K562 (cell line): ENCODE measurements at regions not wholly inside any gene's neighbourhood (a gene's known extent, or its start where the extent isn't known, plus 50 kb on each side); places are given as distances from the start of the nearest gene placed in this dataset.

Source experiments
- ATAC-seq: fragments of 200-7000 bp; cut with Tn5 transposase; 3 replicates; pipeline ENCODE4 v1.9.1; 2020; ENCODE audit warnings: moderate library complexity
- BruUV-seq: library from RNA; stranded (reverse); fragments of 400-500 nt; replicated peaks from 2 replicates; lab custom pipeline; 2021; lab: Mats Ljungman, UMichigan
- CTCF ChIA-PET: fragments of 300-600 bp; formaldehyde crosslinking; extraction: SDS; loops from one replicate; lab custom pipeline; 2021; ENCODE audit warnings: low intra/inter-chr PET ratio; lab: Yijun Ruan, JAX
- POLR2A ChIA-PET: fragments of 300-600, 350-650 bp; sonication (Branson Sonifier 250); formaldehyde crosslinking; extraction: SDS; loops from one replicate; lab custom pipeline; 2021; ENCODE audit warnings: antibody characterized with exemption, inconsistent platforms; lab: Yijun Ruan, JAX
- DNase-seq, 4 experiments: peaks; one replicate each; pipeline versions ENCODE4 v3.0.0 to v3.0.0-alpha.2; 2011 to 2018; ENCODE audit warnings: low spot score in 3 of 4, mixed read lengths in 3 of 4; ENCODE audit errors: extremely low read depth in 1 of 4
- FAIRE-seq: peaks from 2 replicates; lab custom pipeline; 2011; peaks lifted over from hg19 to GRCh38; lab: Jason Lieb, UNC
- H2AFZ ChIP-seq: 2 replicates; pipeline ENCODE4 v1.6.0; 2011; ENCODE audit warnings: low read depth, low read length, control low read depth, inconsistent platforms
- H3K27ac ChIP-seq: fragments of 200-600 bp; 3 replicates; pipeline ENCODE4 v1.8.0; 2011; ENCODE audit warnings: low read depth, mild to moderate bottlenecking, control low read depth, inconsistent platforms, low read length, moderate library complexity, mixed read lengths; ENCODE audit errors: extremely low read depth
- H3K27me3 ChIP-seq, 2 experiments: fragments of 300-600 bp in 1 of 2; 2 replicates in 1 of 2; 3 replicates in 1 of 2; pipeline versions ENCODE4 v1.6.0 to v1.8.0; 2011; ENCODE audit warnings: inconsistent platforms in 2 of 2, low read length in 2 of 2, mild to moderate bottlenecking in 1 of 2, mixed read lengths in 1 of 2, moderate library complexity in 1 of 2; ENCODE audit not compliant: control insufficient read depth in 2 of 2, insufficient read depth in 2 of 2
- H3K36me3 ChIP-seq: fragments of 300-600 bp; 3 replicates; pipeline ENCODE4 v1.8.0; 2011; ENCODE audit warnings: mild to moderate bottlenecking, low read length, inconsistent platforms; ENCODE audit not compliant: control insufficient read depth, insufficient read depth
- H3K4me1 ChIP-seq, 2 experiments: fragments of 200-600 bp in 1 of 2; replicated peaks in 1 of 2; 2 replicates in 1 of 2; 3 replicates in 1 of 2; pipeline versions ENCODE4 v1.5.1 to v1.8.0; 2011; ENCODE audit warnings: inconsistent platforms in 2 of 2, low read length in 2 of 2, mild to moderate bottlenecking in 1 of 2, mixed read lengths in 1 of 2, moderate library complexity in 1 of 2; ENCODE audit not compliant: control insufficient read depth in 2 of 2, insufficient read depth in 2 of 2
- H3K4me2 ChIP-seq: 2 replicates; pipeline ENCODE4 v1.6.1; 2011; ENCODE audit warnings: low read length, control low read depth, inconsistent platforms, mixed read lengths; ENCODE audit not compliant: insufficient read depth
- H3K4me3 ChIP-seq: fragments of 200-600 bp; sonication (generic), shearing (Covaris generic); 2 replicates; pipeline ENCODE4 v1.5.1; 2016; ENCODE audit warnings: control low read depth, inconsistent platforms
- H3K79me2 ChIP-seq: fragments of 200-600 bp; 3 replicates; pipeline ENCODE4 v1.8.0; 2011; ENCODE audit warnings: low read length, inconsistent platforms; ENCODE audit not compliant: control insufficient read depth, insufficient read depth
- H3K9ac ChIP-seq, 2 experiments: 2 replicates each; pipeline versions ENCODE4 v1.6.0 to v1.6.1; 2011; ENCODE audit warnings: low read depth in 2 of 2, low read length in 2 of 2, control low read depth in 1 of 2, inconsistent platforms in 1 of 2, mild to moderate bottlenecking in 1 of 2, mixed read lengths in 1 of 2; ENCODE audit not compliant: insufficient read depth in 1 of 2
- H3K9me1 ChIP-seq: one replicate; pipeline ENCODE4 v1.6.0; 2011; ENCODE audit warnings: inconsistent platforms, mild to moderate bottlenecking, low read length, moderate library complexity; ENCODE audit not compliant: control insufficient read depth, insufficient read depth
- H3K9me3 ChIP-seq: replicated peaks from 2 replicates; pipeline ENCODE4 v1.5.1; 2011; ENCODE audit warnings: low read depth, low read length, inconsistent platforms; ENCODE audit not compliant: control insufficient read depth, insufficient read depth
- H4K20me1 ChIP-seq: replicated peaks from 2 replicates; pipeline ENCODE4 v1.6.1; 2011; ENCODE audit warnings: low read length, inconsistent platforms, mixed read lengths; ENCODE audit not compliant: control insufficient read depth, insufficient read depth
- CLOCK ChIP-seq: fragments of 250-450 bp; sonication (Bioruptor Pico); IDR thresholded peaks from 2 replicates; pipeline ENCODE4 v1.4.0; 2020; ENCODE audit warnings: mild to moderate bottlenecking, moderate library complexity, borderline replicate concordance
- FOXK1 ChIP-seq: sonication (generic); formaldehyde crosslinking; IDR thresholded peaks from 2 replicates; pipeline ENCODE4 v1.8.0; 2022; ENCODE audit warnings: missing genetic modification reagents, mild to moderate bottlenecking, borderline replicate concordance
- FOXP1 ChIP-seq: sonication (generic); formaldehyde crosslinking; IDR thresholded peaks from 2 replicates; pipeline ENCODE4 v1.8.0; 2022; ENCODE audit warnings: mild to moderate bottlenecking, missing genetic modification reagents
- HSF4 ChIP-seq: fragments of 250-450 bp; sonication (Bioruptor Pico); IDR thresholded peaks from 2 replicates; pipeline ENCODE4 v2.1.2; 2022; ENCODE audit warnings: mild to moderate bottlenecking, moderate library complexity, borderline replicate concordance
- PTRF ChIP-seq: fragments of 450-650 bp; IDR thresholded peaks from 2 replicates; pipeline ENCODE4 v1.6.1; 2016; ENCODE audit warnings: mild to moderate bottlenecking, missing genetic modification characterization, missing compliant biosample characterization
- TSHZ1 ChIP-seq: fragments of 250-450 bp; sonication (Bioruptor Pico); IDR thresholded peaks from 2 replicates; pipeline ENCODE4 v1.4.0; 2020; ENCODE audit warnings: mild to moderate bottlenecking, moderate library complexity
- ZNF253 ChIP-seq: fragments of 250-450 bp; sonication (Bioruptor Pico); conservative IDR thresholded peaks from 2 replicates; pipeline ENCODE4 v1.6.1; 2021; ENCODE audit warnings: mild to moderate bottlenecking
- WGBS: fragments of 100-300 bp; shearing (Covaris generic); methylation state at CpG from one replicate; pipeline ENCODE4 v1.1.6; 2016; ENCODE audit warnings: low coverage, mixed read lengths; ENCODE audit not compliant: insufficient coverage; ENCODE audit errors: missing lambda C conversion rate; 5-methylcytosine and 5-hydroxymethylcytosine counted together
- in situ Hi-C: fragments of 300-500 bp; cut with MboI; formaldehyde crosslinking; loops from 4 replicates; pipeline ENCODE4 v1.15.0; 2018; ENCODE audit warnings: inconsistent platforms, mixed read lengths
- intact Hi-C: fragments of 100-400 bp; cut with micrococcal nuclease; formaldehyde crosslinking; loops from 2 replicates; pipeline ENCODE4 v1.14.2; 2022

- no peak overlapping the region for H3K4me2 ChIP-seq
- no peaks in the 10 kb centered on the region; the same call in 1 of the 2 replicates for H3K9me3 ChIP-seq
- ChIA-PET CTCF (no interaction called here), POLR2A (no interaction called here)
- no peak for ATAC-seq
- H3K36me3 ChIP-seq, result no peaks in the 10 kb centered on the region
- no peak for DNase-seq
- under 1% methylated on average over 13 of the region's 28 CpGs for WGBS
- H3K79me2 ChIP-seq, result no peaks in the 10 kb centered on the region
- no peaks in the 10 kb centered on the region for H3K27me3 ChIP-seq
- no peaks in the 10 kb centered on the region for H3K9me1 ChIP-seq
- intact Hi-C loops, result no loop called here
- no peak overlapping the region for H2AFZ ChIP-seq
- no peaks in the 10 kb centered on the region for H3K4me1 ChIP-seq
- H3K9ac ChIP-seq, result no peak overlapping the region
- in situ Hi-C loops, result no loop called here
- no peak overlapping the region for H3K4me3 ChIP-seq
- H3K27ac ChIP-seq, result no peak overlapping the region
- no peaks in the 10 kb centered on the region for H4K20me1 ChIP-seq
- FAIRE-seq, result no peak
- no TSS peak for BruUV-seq
- TF ChIP-seq ZNF253 (CRISPR knock-in tag), result no peak
- no peak for TF ChIP-seq FOXK1
- TF ChIP-seq HSF4 (CRISPR knock-in tag), result no peak
Measured at GRCh38 chr11:127898422-127899365, 688.7 kb downstream of the ETS1 start.

- no peaks in the 10 kb centered on the region for H3K27me3 ChIP-seq
- no peak overlapping the region for H3K27ac ChIP-seq
- 0% methylated on average over 3 of the region's 3 CpGs for WGBS
- in situ Hi-C loops, result no loop called here
- CTCF ChIA-PET, result no interaction called here
- no peaks in the 10 kb centered on the region for H3K9me3 ChIP-seq
- intact Hi-C loops, result no loop called here
- no peaks in the 10 kb centered on the region for H3K79me2 ChIP-seq
- FAIRE-seq (no peak), ATAC-seq (no peak), DNase-seq (no peak)
- no peak overlapping the region for H3K9ac ChIP-seq
- POLR2A ChIA-PET, result no interaction called here
- no peak overlapping the region for H3K4me3 ChIP-seq
- no peaks in the 10 kb centered on the region for H4K20me1 ChIP-seq
- BruUV-seq, result no TSS peak
- no peaks in the 10 kb centered on the region for H3K9me1 ChIP-seq
- H2AFZ ChIP-seq, result no peak overlapping the region
- no peak overlapping the region for H3K4me2 ChIP-seq
- no peaks in the 10 kb centered on the region for H3K4me1 ChIP-seq
- H3K36me3 ChIP-seq, result no peaks in the 10 kb centered on the region
- TF ChIP-seq CLOCK (CRISPR knock-in tag) (no peak), PTRF (tag) (no peak), TSHZ1 (CRISPR knock-in tag) (no peak), FOXP1 (CRISPR knock-in tag) (no peak)
Measured at GRCh38 chr11:127895776-127896175, 691.6 kb downstream of the ETS1 start.
